SK-N-SH (cell line): ENCODE measurements at regions not wholly inside any gene's neighbourhood (a gene's known extent, or its start where the extent isn't known, plus 50 kb on each side); places are given as distances from the start of the nearest gene placed in this dataset.

Source experiments
- CTCF ChIA-PET: fragments of 300-600, 350-600 bp; formaldehyde crosslinking; extraction: SDS; loops from one replicate; lab custom pipeline; 2021; lab: Yijun Ruan, JAX
- POLR2A ChIA-PET: fragments of 350-600 bp; sonication (Branson Sonifier 250); formaldehyde crosslinking; extraction: SDS; loops from one replicate; lab custom pipeline; 2020; ENCODE audit warnings: antibody characterized with exemption, inconsistent platforms; lab: Yijun Ruan, JAX
- DNase-seq: peaks from one replicate; pipeline ENCODE4 v3.0.0; 2012
- H2AFZ ChIP-seq: fragments of 200-600 bp; sonication (generic); 2 replicates; pipeline ENCODE4 v1.8.1; 2016; ENCODE audit warnings: antibody characterized with exemption, mild to moderate bottlenecking, low read depth
- H3F3A ChIP-seq: fragments of 200-600 bp; sonication (generic); replicated peaks from 2 replicates; pipeline ENCODE3; 2016; ENCODE audit warnings: antibody characterized with exemption, mild to moderate bottlenecking; ENCODE audit not compliant: insufficient read depth
- H3K27ac ChIP-seq, 2 experiments: fragments of 200-500 bp in 1 of 2; fragments of 200-600 bp in 1 of 2; sonication (Bioruptor generic) in 1 of 2; sonication (generic), shearing (Covaris generic) in 1 of 2; 2 replicates each; pipeline versions ENCODE4 v1.5.1 to v1.6.1; 2014 to 2016; ENCODE audit warnings: low read depth in 2 of 2, inconsistent platforms in 1 of 2, low read length in 1 of 2, mild to moderate bottlenecking in 1 of 2, mixed read lengths in 1 of 2
- H3K27me3 ChIP-seq: fragments of 200-600 bp; sonication (generic), shearing (Covaris generic); 2 replicates; pipeline ENCODE4 v1.6.1; 2016; ENCODE audit warnings: mixed run types; ENCODE audit not compliant: insufficient read depth
- H3K36me3 ChIP-seq, 2 experiments: fragments of 200-500 bp in 1 of 2; fragments of 200-600 bp in 1 of 2; sonication (Bioruptor generic) in 1 of 2; sonication (generic) in 1 of 2; replicated peaks in 1 of 2; 2 replicates each; pipeline versions ENCODE3 to v1.5.1; 2014 to 2016; ENCODE audit warnings: low read length in 1 of 2, mild to moderate bottlenecking in 1 of 2; ENCODE audit not compliant: insufficient read depth in 2 of 2, control insufficient read depth in 1 of 2
- H3K4me1 ChIP-seq, 2 experiments: fragments of 200-500 bp in 1 of 2; fragments of 200-600 bp in 1 of 2; sonication (Bioruptor generic) in 1 of 2; sonication (generic), shearing (Covaris generic) in 1 of 2; 2 replicates each; pipeline versions ENCODE4 v1.5.1 to v1.6.1; 2014 to 2016; ENCODE audit warnings: low read depth in 1 of 2, low read length in 1 of 2, mixed run types in 1 of 2; ENCODE audit not compliant: insufficient read depth in 2 of 2, control insufficient read depth in 1 of 2
- H3K4me2 ChIP-seq: fragments of 200-600 bp; sonication (generic), shearing (Covaris generic); 2 replicates; pipeline ENCODE4 v1.6.1; 2017; ENCODE audit warnings: mixed run types
- H3K4me3 ChIP-seq, 2 experiments: fragments of 200-500 bp in 1 of 2; fragments of 200-600 bp in 1 of 2; sonication (Bioruptor generic) in 1 of 2; sonication (generic), shearing (Covaris generic) in 1 of 2; 2 replicates each; pipeline versions ENCODE4 v1.5.1 to v1.8.1; 2014 to 2016; ENCODE audit warnings: low read depth in 2 of 2, inconsistent platforms in 1 of 2, low read length in 1 of 2, mild to moderate bottlenecking in 1 of 2, mixed read lengths in 1 of 2, moderate library complexity in 1 of 2
- H3K79me2 ChIP-seq: fragments of 200-600 bp; sonication (generic); 2 replicates; pipeline ENCODE4 v1.8.1; 2017; ENCODE audit warnings: mild to moderate bottlenecking; ENCODE audit not compliant: insufficient read depth
- H3K9ac ChIP-seq: fragments of 200-600 bp; sonication (generic); 2 replicates; pipeline ENCODE4 v1.6.1; 2017; ENCODE audit warnings: mixed run types
- H3K9me2 ChIP-seq: fragments of 200-600 bp; sonication (generic); 2 replicates; pipeline ENCODE4 v1.6.1; 2017; ENCODE audit warnings: mixed run types
- H3K9me3 ChIP-seq: fragments of 200-600 bp; sonication (generic); 2 replicates; pipeline ENCODE4 v1.6.1; 2017; ENCODE audit warnings: mixed run types, mild to moderate bottlenecking, moderate library complexity
- H4K20me1 ChIP-seq: fragments of 200-600 bp; sonication (generic); 2 replicates; pipeline ENCODE4 v1.6.1; 2017; ENCODE audit warnings: mild to moderate bottlenecking, mixed run types; ENCODE audit not compliant: insufficient read depth
- EP300 ChIP-seq, 2 experiments: IDR thresholded peaks; 2 replicates each; pipeline versions ENCODE4 v1.4.0 to v1.6.1; 2012; ENCODE audit warnings: borderline replicate concordance in 1 of 2, low read depth in 1 of 2, low read length in 1 of 2
- FOXJ3 ChIP-seq: sonication (generic); formaldehyde crosslinking; IDR thresholded peaks from 2 replicates; pipeline ENCODE4 v1.5.1; 2020; ENCODE audit warnings: mild to moderate bottlenecking, missing genetic modification reagents
- JUND ChIP-seq: IDR thresholded peaks from 2 replicates; pipeline ENCODE4 v1.4.0; 2012
- MEF2A ChIP-seq: IDR thresholded peaks from 2 replicates; pipeline ENCODE4 v1.4.0; 2012; ENCODE audit warnings: low read depth, borderline replicate concordance
- NFIC ChIP-seq: IDR thresholded peaks from 2 replicates; pipeline ENCODE4 v1.4.0; 2012; ENCODE audit warnings: borderline replicate concordance
- NRF1 ChIP-seq: IDR thresholded peaks from 2 replicates; pipeline ENCODE4 v1.6.1; 2012; ENCODE audit warnings: low read depth, mild to moderate bottlenecking, low read length
- RAD21 ChIP-seq: IDR thresholded peaks from 2 replicates; pipeline ENCODE4 v1.6.1; 2012; ENCODE audit warnings: mild to moderate bottlenecking, low read length
- RCOR1 ChIP-seq: fragments of 150-350 bp; IDR thresholded peaks from 2 replicates; pipeline ENCODE4 v1.6.1; 2017; ENCODE audit warnings: antibody characterized with exemption, low read length
- TAF1 ChIP-seq: IDR thresholded peaks from 2 replicates; pipeline ENCODE4 v1.6.1; 2012; ENCODE audit warnings: low read depth, mild to moderate bottlenecking, low read length, moderate library complexity, borderline replicate concordance
- WGBS: methylation state at CpG from one replicate; pipeline ENCODE4 v1.1.6; 2017; ENCODE audit warnings: low lambda C conversion rate; 5-methylcytosine and 5-hydroxymethylcytosine counted together
- TF ChIP-seq, protein P1 (sequence below): fragments of 200-600 bp; sonication (generic); IDR thresholded peaks from 2 replicates; pipeline ENCODE4 v1.6.1; 2017; ENCODE audit warnings: antibody characterized with exemption, mild to moderate bottlenecking, moderate library complexity
- TF ChIP-seq, protein P2 (sequence below): fragments of 150-350 bp; IDR thresholded peaks from 2 replicates; pipeline ENCODE4 v1.6.1; 2017; ENCODE audit warnings: antibody characterized with exemption, low read length, low read depth, borderline replicate concordance
- TF ChIP-seq, protein P3 (sequence below): IDR thresholded peaks from 2 replicates; pipeline ENCODE4 v1.4.0; 2012; ENCODE audit warnings: low read depth
- TF ChIP-seq, protein P4 (sequence below): IDR thresholded peaks from 2 replicates; pipeline ENCODE4 v1.6.1; 2012; ENCODE audit warnings: mild to moderate bottlenecking, low read depth, low read length, moderate library complexity
- TF ChIP-seq, protein P5 (sequence below): IDR thresholded peaks from 2 replicates; pipeline ENCODE4 v1.4.0; 2012; ENCODE audit warnings: low read depth, borderline replicate concordance
- TF ChIP-seq, protein P6 (sequence below): IDR thresholded peaks from 2 replicates; pipeline ENCODE4; 2012

DNA sequence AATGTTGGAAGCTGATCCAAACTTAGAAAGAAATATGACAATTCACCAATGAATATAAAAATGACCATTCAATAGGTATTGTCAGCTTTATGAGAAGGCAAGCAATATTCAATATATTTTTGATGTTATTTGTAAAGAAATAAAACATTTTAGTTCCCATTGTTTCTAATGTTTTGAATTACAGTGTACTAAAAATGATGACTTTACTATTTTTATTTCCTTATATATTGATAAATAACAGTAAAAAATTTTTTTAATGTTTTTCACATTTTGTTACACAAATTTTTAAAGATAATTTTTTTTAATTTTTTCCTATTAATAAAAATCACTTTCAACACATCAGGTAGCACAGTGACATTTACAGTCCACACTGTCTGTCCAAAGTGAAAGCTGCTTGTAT, 565.5 kb upstream of the FAM241A start:
- Histone ChIP-seq H3K36me3 (no peaks in the 10 kb centered on the region), H3K9me3 (no peaks in the 10 kb centered on the region), H3F3A (no peaks in the 10 kb centered on the region), H3K9me2 (no peaks in the 10 kb centered on the region), H3K79me2 (no peaks in the 10 kb centered on the region), H3K4me2 (no peak overlapping the region), H3K27me3 (no peaks in the 10 kb centered on the region), H3K4me1 (no peaks in the 10 kb centered on the region), H3K9ac (no peak overlapping the region), H4K20me1 (no peaks in the 10 kb centered on the region), H3K27ac (no peak overlapping the region), H2AFZ (no peak overlapping the region), H3K4me3 (no peak overlapping the region)
- ChIA-PET CTCF (no interaction called here), POLR2A (no interaction called here)
- DNase-seq, result no peak
- TF ChIP-seq MEF2A (no peak), NFIC (no peak), RAD21 (no peak), JUND (no peak), TAF1 (no peak)
- TF ChIP-seq, protein P1, sequence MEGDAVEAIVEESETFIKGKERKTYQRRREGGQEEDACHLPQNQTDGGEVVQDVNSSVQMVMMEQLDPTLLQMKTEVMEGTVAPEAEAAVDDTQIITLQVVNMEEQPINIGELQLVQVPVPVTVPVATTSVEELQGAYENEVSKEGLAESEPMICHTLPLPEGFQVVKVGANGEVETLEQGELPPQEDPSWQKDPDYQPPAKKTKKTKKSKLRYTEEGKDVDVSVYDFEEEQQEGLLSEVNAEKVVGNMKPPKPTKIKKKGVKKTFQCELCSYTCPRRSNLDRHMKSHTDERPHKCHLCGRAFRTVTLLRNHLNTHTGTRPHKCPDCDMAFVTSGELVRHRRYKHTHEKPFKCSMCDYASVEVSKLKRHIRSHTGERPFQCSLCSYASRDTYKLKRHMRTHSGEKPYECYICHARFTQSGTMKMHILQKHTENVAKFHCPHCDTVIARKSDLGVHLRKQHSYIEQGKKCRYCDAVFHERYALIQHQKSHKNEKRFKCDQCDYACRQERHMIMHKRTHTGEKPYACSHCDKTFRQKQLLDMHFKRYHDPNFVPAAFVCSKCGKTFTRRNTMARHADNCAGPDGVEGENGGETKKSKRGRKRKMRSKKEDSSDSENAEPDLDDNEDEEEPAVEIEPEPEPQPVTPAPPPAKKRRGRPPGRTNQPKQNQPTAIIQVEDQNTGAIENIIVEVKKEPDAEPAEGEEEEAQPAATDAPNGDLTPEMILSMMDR, result no peak
- TF ChIP-seq, protein P2, sequence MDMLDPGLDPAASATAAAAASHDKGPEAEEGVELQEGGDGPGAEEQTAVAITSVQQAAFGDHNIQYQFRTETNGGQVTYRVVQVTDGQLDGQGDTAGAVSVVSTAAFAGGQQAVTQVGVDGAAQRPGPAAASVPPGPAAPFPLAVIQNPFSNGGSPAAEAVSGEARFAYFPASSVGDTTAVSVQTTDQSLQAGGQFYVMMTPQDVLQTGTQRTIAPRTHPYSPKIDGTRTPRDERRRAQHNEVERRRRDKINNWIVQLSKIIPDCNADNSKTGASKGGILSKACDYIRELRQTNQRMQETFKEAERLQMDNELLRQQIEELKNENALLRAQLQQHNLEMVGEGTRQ, result no peak

DNA sequence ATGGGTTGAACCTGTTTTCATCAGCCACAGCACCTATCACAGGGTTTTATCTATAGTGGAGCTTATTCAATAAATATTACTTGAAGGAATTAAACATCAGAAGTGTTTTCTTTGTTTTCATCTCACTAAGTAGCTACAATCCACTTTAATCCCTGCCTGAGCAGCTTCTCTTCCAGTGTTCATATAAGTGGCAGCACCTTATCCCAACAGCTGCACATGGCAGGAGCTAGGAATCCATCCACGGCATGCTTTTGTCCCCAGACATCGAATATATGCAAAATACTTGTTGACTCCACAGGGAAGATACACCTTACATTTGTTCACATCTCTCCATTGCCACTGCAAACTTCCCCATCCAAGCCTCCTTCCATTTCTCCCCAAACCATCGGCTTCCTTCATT, 549.8 kb upstream of the FAM241A start:
- Histone ChIP-seq H3F3A (no peaks in the 10 kb centered on the region), H3K79me2 (no peaks in the 10 kb centered on the region), H3K4me3 (no peak overlapping the region), H3K27me3 (no peaks in the 10 kb centered on the region; the same call in 1 of the 2 replicates), H3K9me2 (no peaks in the 10 kb centered on the region), H3K27ac (no peak overlapping the region), H3K36me3 (no peaks in the 10 kb centered on the region), H4K20me1 (no peaks in the 10 kb centered on the region), H3K9me3 (no peaks in the 10 kb centered on the region), H3K9ac (no peak overlapping the region), H3K4me2 (no peak overlapping the region), H2AFZ (no peak overlapping the region), H3K4me1 (no peaks in the 10 kb centered on the region)
- 3% methylated on average over 3 of the region's 3 CpGs for WGBS
- DNase-seq, result no peak
- POLR2A ChIA-PET, result no interaction called here
- CTCF ChIA-PET, result no interaction called here
- TF ChIP-seq EP300 (IDR thresholded peaks at IDR 0.05; ENCODE audit: borderline replicate concordance in 1 of 2, low read depth in 1 of 2, low read length in 1 of 2) (no peak), RAD21 (no peak), FOXJ3 (CRISPR knock-in tag) (no peak), NRF1 (no peak), RCOR1 (no peak)
- TF ChIP-seq, protein P1, result no peak
- TF ChIP-seq, protein P3, sequence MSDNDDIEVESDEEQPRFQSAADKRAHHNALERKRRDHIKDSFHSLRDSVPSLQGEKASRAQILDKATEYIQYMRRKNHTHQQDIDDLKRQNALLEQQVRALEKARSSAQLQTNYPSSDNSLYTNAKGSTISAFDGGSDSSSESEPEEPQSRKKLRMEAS, result no peak
- TF ChIP-seq, protein P4, sequence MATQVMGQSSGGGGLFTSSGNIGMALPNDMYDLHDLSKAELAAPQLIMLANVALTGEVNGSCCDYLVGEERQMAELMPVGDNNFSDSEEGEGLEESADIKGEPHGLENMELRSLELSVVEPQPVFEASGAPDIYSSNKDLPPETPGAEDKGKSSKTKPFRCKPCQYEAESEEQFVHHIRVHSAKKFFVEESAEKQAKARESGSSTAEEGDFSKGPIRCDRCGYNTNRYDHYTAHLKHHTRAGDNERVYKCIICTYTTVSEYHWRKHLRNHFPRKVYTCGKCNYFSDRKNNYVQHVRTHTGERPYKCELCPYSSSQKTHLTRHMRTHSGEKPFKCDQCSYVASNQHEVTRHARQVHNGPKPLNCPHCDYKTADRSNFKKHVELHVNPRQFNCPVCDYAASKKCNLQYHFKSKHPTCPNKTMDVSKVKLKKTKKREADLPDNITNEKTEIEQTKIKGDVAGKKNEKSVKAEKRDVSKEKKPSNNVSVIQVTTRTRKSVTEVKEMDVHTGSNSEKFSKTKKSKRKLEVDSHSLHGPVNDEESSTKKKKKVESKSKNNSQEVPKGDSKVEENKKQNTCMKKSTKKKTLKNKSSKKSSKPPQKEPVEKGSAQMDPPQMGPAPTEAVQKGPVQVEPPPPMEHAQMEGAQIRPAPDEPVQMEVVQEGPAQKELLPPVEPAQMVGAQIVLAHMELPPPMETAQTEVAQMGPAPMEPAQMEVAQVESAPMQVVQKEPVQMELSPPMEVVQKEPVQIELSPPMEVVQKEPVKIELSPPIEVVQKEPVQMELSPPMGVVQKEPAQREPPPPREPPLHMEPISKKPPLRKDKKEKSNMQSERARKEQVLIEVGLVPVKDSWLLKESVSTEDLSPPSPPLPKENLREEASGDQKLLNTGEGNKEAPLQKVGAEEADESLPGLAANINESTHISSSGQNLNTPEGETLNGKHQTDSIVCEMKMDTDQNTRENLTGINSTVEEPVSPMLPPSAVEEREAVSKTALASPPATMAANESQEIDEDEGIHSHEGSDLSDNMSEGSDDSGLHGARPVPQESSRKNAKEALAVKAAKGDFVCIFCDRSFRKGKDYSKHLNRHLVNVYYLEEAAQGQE, result no peak
- TF ChIP-seq, protein P2, result no peak
- TF ChIP-seq, protein P5, sequence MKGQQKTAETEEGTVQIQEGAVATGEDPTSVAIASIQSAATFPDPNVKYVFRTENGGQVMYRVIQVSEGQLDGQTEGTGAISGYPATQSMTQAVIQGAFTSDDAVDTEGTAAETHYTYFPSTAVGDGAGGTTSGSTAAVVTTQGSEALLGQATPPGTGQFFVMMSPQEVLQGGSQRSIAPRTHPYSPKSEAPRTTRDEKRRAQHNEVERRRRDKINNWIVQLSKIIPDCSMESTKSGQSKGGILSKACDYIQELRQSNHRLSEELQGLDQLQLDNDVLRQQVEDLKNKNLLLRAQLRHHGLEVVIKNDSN, result no peak
- TF ChIP-seq, protein P6, sequence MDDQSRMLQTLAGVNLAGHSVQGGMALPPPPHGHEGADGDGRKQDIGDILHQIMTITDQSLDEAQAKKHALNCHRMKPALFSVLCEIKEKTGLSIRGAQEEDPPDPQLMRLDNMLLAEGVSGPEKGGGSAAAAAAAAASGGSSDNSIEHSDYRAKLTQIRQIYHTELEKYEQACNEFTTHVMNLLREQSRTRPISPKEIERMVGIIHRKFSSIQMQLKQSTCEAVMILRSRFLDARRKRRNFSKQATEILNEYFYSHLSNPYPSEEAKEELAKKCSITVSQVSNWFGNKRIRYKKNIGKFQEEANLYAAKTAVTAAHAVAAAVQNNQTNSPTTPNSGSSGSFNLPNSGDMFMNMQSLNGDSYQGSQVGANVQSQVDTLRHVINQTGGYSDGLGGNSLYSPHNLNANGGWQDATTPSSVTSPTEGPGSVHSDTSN, result no peak
